H9 (cell line): ENCODE measurements at regions not wholly inside any gene's neighbourhood (a gene's known extent, or its start where the extent isn't known, plus 50 kb on each side); places are given as distances from the start of the nearest gene placed in this dataset.

Experiments
- DNase-seq: peaks from one replicate; pipeline ENCODE4 v3.0.0-alpha.2; 2017
- H2AFZ ChIP-seq: one replicate; pipeline ENCODE4 v1.6.1; 2013; ENCODE audit warnings: mild to moderate bottlenecking, low read length, control low read depth, moderate library complexity
- H2AK5ac ChIP-seq: 2 replicates; pipeline ENCODE4 v1.6.1; 2013; ENCODE audit warnings: low read length, control low read depth, mixed read lengths; ENCODE audit not compliant: insufficient read length
- H2BK120ac ChIP-seq: one replicate; pipeline ENCODE4 v1.6.1; 2013; ENCODE audit warnings: low read depth, mild to moderate bottlenecking, low read length, control low read depth, inconsistent platforms; ENCODE audit not compliant: poor library complexity, severe bottlenecking
- H2BK12ac ChIP-seq: 2 replicates; pipeline ENCODE4 v1.6.1; 2013; ENCODE audit warnings: low read length, control low read depth, mixed read lengths, low read depth; ENCODE audit not compliant: insufficient read length
- H2BK15ac ChIP-seq: 2 replicates; pipeline ENCODE4 v1.6.1; 2013; ENCODE audit warnings: low read depth, low read length, control low read depth
- H2BK20ac ChIP-seq: one replicate; pipeline ENCODE4 v1.6.1; 2013; ENCODE audit warnings: low read depth, mild to moderate bottlenecking, low read length, control low read depth, inconsistent platforms; ENCODE audit not compliant: poor library complexity, severe bottlenecking
- H2BK5ac ChIP-seq: 2 replicates; pipeline ENCODE4 v1.6.1; 2013; ENCODE audit warnings: low read length, control low read depth, mixed read lengths; ENCODE audit not compliant: insufficient read length
- H3K14ac ChIP-seq: 2 replicates; pipeline ENCODE4 v1.6.1; 2013; ENCODE audit warnings: low read length, control low read depth; ENCODE audit not compliant: insufficient read depth
- H3K18ac ChIP-seq: 2 replicates; pipeline ENCODE4 v1.6.1; 2013; ENCODE audit warnings: low read depth, mild to moderate bottlenecking, mixed read lengths, low read length, control low read depth; ENCODE audit not compliant: insufficient read length
- H3K23ac ChIP-seq: 2 replicates; pipeline ENCODE4 v1.6.1; 2013; ENCODE audit warnings: low read length, control low read depth, mixed read lengths, low read depth; ENCODE audit not compliant: insufficient read length
- H3K23me2 ChIP-seq: 2 replicates; pipeline ENCODE4 v1.6.1; 2013; ENCODE audit warnings: low read depth, mild to moderate bottlenecking, mixed read lengths, low read length, control low read depth; ENCODE audit not compliant: insufficient read length, poor library complexity, severe bottlenecking
- H3K27ac ChIP-seq: 2 replicates; pipeline ENCODE4 v1.5.1; 2013; ENCODE audit warnings: low read length, control low read depth, mixed read lengths, low read depth; ENCODE audit not compliant: insufficient read length
- H3K27me3 ChIP-seq: 2 replicates; pipeline ENCODE4 v1.6.1; 2013; ENCODE audit warnings: low read length, control low read depth, inconsistent platforms; ENCODE audit not compliant: insufficient read depth
- H3K4ac ChIP-seq: 2 replicates; pipeline ENCODE4 v1.6.1; 2013; ENCODE audit warnings: low read depth, mild to moderate bottlenecking, control low read depth, inconsistent platforms, low read length, moderate library complexity
- H3K4me1 ChIP-seq: 2 replicates; pipeline ENCODE4 v1.6.1; 2013; ENCODE audit warnings: low read length, control low read depth, inconsistent platforms; ENCODE audit not compliant: insufficient read depth
- H3K4me2 ChIP-seq: 2 replicates; pipeline ENCODE4 v1.6.1; 2013; ENCODE audit warnings: low read length, control low read depth, mixed read lengths; ENCODE audit not compliant: insufficient read length, insufficient read depth
- H3K56ac ChIP-seq: 2 replicates; pipeline ENCODE4 v1.6.1; 2013; ENCODE audit warnings: low read depth, mild to moderate bottlenecking, mixed read lengths, low read length, control low read depth; ENCODE audit not compliant: insufficient read length
- H3K79me1 ChIP-seq: 2 replicates; pipeline ENCODE4 v1.6.1; 2013; ENCODE audit warnings: low read depth, mild to moderate bottlenecking, moderate library complexity, low read length, control low read depth, inconsistent platforms; ENCODE audit not compliant: insufficient read depth, poor library complexity, severe bottlenecking
- H3K79me2 ChIP-seq: 2 replicates; pipeline ENCODE4 v1.6.1; 2013; ENCODE audit warnings: low read length, control low read depth, inconsistent platforms; ENCODE audit not compliant: insufficient read depth
- H3K9ac ChIP-seq: 2 replicates; pipeline ENCODE4 v1.6.1; 2013; ENCODE audit warnings: low read length, control low read depth, mixed read lengths; ENCODE audit not compliant: insufficient read length; ENCODE audit errors: extremely low read depth
- H3K9me3 ChIP-seq: one replicate; pipeline ENCODE4 v1.6.1; 2013; ENCODE audit warnings: low read depth, low read length, inconsistent platforms; ENCODE audit not compliant: control insufficient read depth
- H3T11ph ChIP-seq: one replicate; pipeline ENCODE4 v1.6.1; 2013; ENCODE audit warnings: mild to moderate bottlenecking, low read length, control low read depth, inconsistent platforms
- H4K20me1 ChIP-seq: one replicate; pipeline ENCODE4 v1.6.1; 2013; ENCODE audit not compliant: control insufficient read depth, insufficient read length, insufficient read depth
- H4K5ac ChIP-seq: 2 replicates; pipeline ENCODE4 v1.6.1; 2013; ENCODE audit warnings: low read depth, mild to moderate bottlenecking, mixed read lengths, low read length, control low read depth; ENCODE audit not compliant: insufficient read length
- H4K8ac ChIP-seq: replicated peaks from 2 replicates; pipeline ENCODE4 v1.6.1; 2013; ENCODE audit warnings: low read length, control low read depth, mixed read lengths, low read depth; ENCODE audit not compliant: insufficient read length
- H4K91ac ChIP-seq: 2 replicates; pipeline ENCODE4 v1.6.1; 2013; ENCODE audit warnings: low read depth, mild to moderate bottlenecking, moderate library complexity, mixed read lengths, low read length, control low read depth; ENCODE audit not compliant: insufficient read length
- H3K27ac Mint-ChIP-seq, 3 experiments: 2 replicates in 2 of 3; 3 replicates in 1 of 3; pipeline ENCODE4 v1.8.0; 2020 to 2021; ENCODE audit warnings: mixed read lengths in 3 of 3, mild to moderate bottlenecking in 1 of 3, moderate library complexity in 1 of 3
- H3K27me3 Mint-ChIP-seq: 2 replicates; pipeline ENCODE4 v1.8.0; 2021; ENCODE audit warnings: low read depth, mild to moderate bottlenecking, moderate library complexity, mixed read lengths
- H3K36me3 Mint-ChIP-seq, 3 experiments: 2 replicates in 2 of 3; 3 replicates in 1 of 3; pipeline ENCODE4 v1.8.0; 2020 to 2021; ENCODE audit warnings: low read depth in 3 of 3, mixed read lengths in 3 of 3; ENCODE audit not compliant: insufficient read depth in 1 of 3
- H3K4me1 Mint-ChIP-seq, 2 experiments: 2 replicates each; pipeline ENCODE4 v1.8.0; 2020; ENCODE audit warnings: mixed read lengths in 2 of 2
- H3K4me3 Mint-ChIP-seq, 2 experiments: 2 replicates in 1 of 2; 3 replicates in 1 of 2; pipeline ENCODE4 v1.8.0; 2020 to 2021; ENCODE audit warnings: mild to moderate bottlenecking in 2 of 2, mixed read lengths in 2 of 2, moderate library complexity in 1 of 2
- H3K9me3 Mint-ChIP-seq, 2 experiments: 2 replicates in 1 of 2; 3 replicates in 1 of 2; pipeline ENCODE4 v1.8.0; 2020; ENCODE audit warnings: mild to moderate bottlenecking in 2 of 2, mixed read lengths in 2 of 2, moderate library complexity in 1 of 2
- CTCF ChIP-seq: fragments of 200-600 bp; sonication (generic); conservative IDR thresholded peaks from 3 replicates; pipeline ENCODE4 v1.8.0; 2021; ENCODE audit warnings: antibody characterized with exemption, mild to moderate bottlenecking
- WGBS: extraction: QIAGEN DNeasy Blood & Tissue Kit; methylation state at CpG from one replicate; pipeline ENCODE4 v1.1.7; 2013; ENCODE audit warnings: missing lambda C conversion rate, low lambda C conversion rate, mixed read lengths; ENCODE audit not compliant: insufficient read length; ENCODE audit errors: extremely low coverage; 5-methylcytosine and 5-hydroxymethylcytosine counted together

- no peaks in the 10 kb centered on the region for H3K4me1 ChIP-seq
- H4K5ac ChIP-seq = no peak overlapping the region
- Mint-ChIP-seq H3K4me1 (no peaks in the 10 kb centered on the region), H3K36me3 (no peaks in the 10 kb centered on the region), H3K4me3 (no peak overlapping the region), H3K27ac (no peak overlapping the region), H3K27me3 (no peaks in the 10 kb centered on the region; the same call in 1 of the 2 replicates), H3K9me3 (no peaks in the 10 kb centered on the region)
- no peak overlapping the region for H2BK20ac ChIP-seq
- H3K27ac ChIP-seq = no peak overlapping the region
- no peak overlapping the region for H3K14ac ChIP-seq
- H4K91ac ChIP-seq = no peak overlapping the region
- H2BK12ac ChIP-seq = no peak overlapping the region
- H3K79me1 ChIP-seq = no peaks in the 10 kb centered on the region
- no peak overlapping the region for H3K4ac ChIP-seq
- H2AK5ac ChIP-seq = no peak overlapping the region
- H3K79me2 ChIP-seq = no peaks in the 10 kb centered on the region
- no peak overlapping the region for H4K8ac ChIP-seq
- H4K20me1 ChIP-seq = no peaks in the 10 kb centered on the region
- no peak overlapping the region for H3K23ac ChIP-seq
- no peak overlapping the region for H3K56ac ChIP-seq
- no peak overlapping the region for H3K4me2 ChIP-seq
- H2BK15ac ChIP-seq = no peak overlapping the region
- H3T11ph ChIP-seq = no peak overlapping the region
- H3K23me2 ChIP-seq = no peaks in the 10 kb centered on the region
- TF ChIP-seq CTCF = no peak
- no peak overlapping the region for H2BK120ac ChIP-seq
- H3K9ac ChIP-seq = no peak overlapping the region
- no peaks in the 10 kb centered on the region for H3K27me3 ChIP-seq
- H2AFZ ChIP-seq = no peak overlapping the region
- H3K18ac ChIP-seq = no peak overlapping the region
- no peak overlapping the region for H2BK5ac ChIP-seq
- no CpG with 5 or more reads among the region's 1 CpG for WGBS
- DNase-seq = no peak
- no peaks in the 10 kb centered on the region for H3K9me3 ChIP-seq
Observed at GRCh38 chr10:106251573-106251972, 912.9 kb downstream of the SORCS1 start.
